Adrenal gland (tissue), 9 donors: ENCODE measurements at regions not wholly inside any gene's neighbourhood (a gene's known extent, or its start where the extent isn't known, plus 50 kb on each side); places are given as distances from the start of the nearest gene placed in this dataset.
A peak's percentile ranks its signal among the peaks of the same experiment; 100 is the strongest.

Source experiments
- DNase-seq, 7 donors: peaks; one replicate each; pipeline ENCODE4 v3.0.0-alpha.2; 2019 to 2020
- H3K27ac ChIP-seq, 5 donors: fragments of 200-600 bp; sonication (generic) in 4 of 5; 1 replicate in 3 of 5; 2 replicates in 2 of 5; pipeline versions ENCODE4 v1.5.1 to v1.8.0; 2016 to 2020; ENCODE audit warnings: mild to moderate bottlenecking in 1 of 5
- H3K27me3 ChIP-seq: fragments of 200-600 bp; 2 replicates; pipeline ENCODE4 v1.8.0; 2021
- H3K36me3 ChIP-seq, 2 donors: fragments of 200-600 bp; replicated peaks in 1 of 2; 1 replicate in 1 of 2; 2 replicates in 1 of 2; pipeline versions ENCODE4 v1.5.1 to v1.8.0; 2018 to 2022
- H3K4me1 ChIP-seq, 2 donors: fragments of 200-600 bp; replicated peaks in 1 of 2; 1 replicate in 1 of 2; 2 replicates in 1 of 2; pipeline versions ENCODE4 v1.5.1 to v1.8.0; 2018 to 2021
- H3K4me3 ChIP-seq, 4 donors: fragments of 200-600 bp; sonication (generic) in 3 of 4; one replicate each; pipeline ENCODE4 v1.5.1; 2016 to 2018
- H3K9me3 ChIP-seq, 3 donors: fragments of 200-600 bp; sonication (generic) in 1 of 3; replicated peaks in 1 of 3; 1 replicate in 2 of 3; 2 replicates in 1 of 3; pipeline versions ENCODE4 v1.5.1 to v1.8.0; 2016 to 2021
- CTCF ChIP-seq, 6 experiments: fragments of 450-650 bp in 4 of 6; fragments of 200-600 bp in 2 of 6; sonication (generic) in 1 of 6; IDR thresholded peaks; 1 replicate in 5 of 6; 2 replicates in 1 of 6; pipeline versions ENCODE4 v1.5.1 to v1.8.0; 2016 to 2021; ENCODE audit warnings: antibody characterized with exemption in 6 of 6, mild to moderate bottlenecking in 2 of 6, moderate library complexity in 1 of 6
- POLR2A ChIP-seq, 2 donors: fragments of 450-650 bp; IDR thresholded peaks; one replicate each; pipeline ENCODE4 v1.6.1; 2017; ENCODE audit warnings: antibody characterized with exemption in 2 of 2, mild to moderate bottlenecking in 2 of 2, moderate library complexity in 1 of 2
- WGBS, 4 donors: extraction: QIAGEN DNeasy Blood & Tissue Kit in 2 of 4; methylation state at CpG; one replicate each; pipeline versions ENCODE4 v1.1.5 to v1.1.7; 2013 to 2017; 5-methylcytosine and 5-hydroxymethylcytosine counted together
- intact Hi-C, 2 donors: fragments of 100-400 bp; cut with DNase I; formaldehyde crosslinking; loops; one replicate each; pipeline versions ENCODE4 v1.14.1 to v1.15.0; 2022 to 2023
- donor health status: healthy with polysubstance abuse.
- donor health status: Bipolar disorder and iron deficiency.
- donor health status: DM: yes; HTN: yes; CAD: no.
- donor health status: DM: no; HTN: no; CAD: no.
- donor health status: DM: no; HTN: no; CAD: no.

- H3K9me3 ChIP-seq = no peaks in the 10 kb centered on the region
- TF ChIP-seq CTCF (IDR thresholded peaks at IDR 0.05) (no peak), POLR2A (IDR thresholded peaks at IDR 0.05) (no peak)
- no peak overlapping the region for H3K4me3 ChIP-seq
- H3K4me1 ChIP-seq = no peaks in the 10 kb centered on the region
- no peak for DNase-seq
- intact Hi-C loops = no loop called here
- WGBS, 4 donors = 67 to 79% (median 72%) methylated on average over 7 of the region's 7 CpGs
- no peaks in the 10 kb centered on the region for H3K36me3 ChIP-seq
- H3K27ac ChIP-seq = no peak overlapping the region
- H3K27me3 ChIP-seq = no peaks in the 10 kb centered on the region
Measured at GRCh38 chr1:4010284-4010683, 110.2 kb upstream of the C1orf174 start.

- no peaks in the 10 kb centered on the region for H3K36me3 ChIP-seq
- TF ChIP-seq CTCF (IDR thresholded peaks at IDR 0.05) = no peak
- no peak for TF ChIP-seq POLR2A (IDR thresholded peaks at IDR 0.05)
- peak in 1 of 7 donors; percentile 25 for DNase-seq
- H3K4me1 ChIP-seq = no peaks in the 10 kb centered on the region
- WGBS, 4 donors = 46 to 63% (median 50%) methylated on average over 22 to 25 of the region's 25 CpGs
- no peak overlapping the region for H3K4me3 ChIP-seq
- H3K27me3 ChIP-seq = no peaks in the 10 kb centered on the region
- H3K27ac ChIP-seq = no peak overlapping the region
- intact Hi-C loops = no loop called here
- H3K9me3 ChIP-seq = no peaks in the 10 kb centered on the region
Measured at GRCh38 chr1:4010814-4011605, 110.9 kb upstream of the C1orf174 start.

GRCh38 chr1:4016351-4017130, 116.5 kb upstream of the C1orf174 start:
- no peaks in the 10 kb centered on the region for H3K9me3 ChIP-seq
- peak in 1 of 7 donors; percentile 23 for DNase-seq
- H3K27me3 ChIP-seq = no peaks in the 10 kb centered on the region
- no peaks in the 10 kb centered on the region for H3K36me3 ChIP-seq
- 69 to 78% (median 73%) methylated on average over 15 to 16 of the region's 17 CpGs for WGBS, 4 donors
- H3K4me1 ChIP-seq = no peaks in the 10 kb centered on the region
- no peak overlapping the region for H3K4me3 ChIP-seq
- no peak for TF ChIP-seq POLR2A (IDR thresholded peaks at IDR 0.05)
- no peak for TF ChIP-seq CTCF (IDR thresholded peaks at IDR 0.05)
- intact Hi-C loops = no loop called here
- no peak overlapping the region for H3K27ac ChIP-seq

GRCh38 chr1:4017636-4018365, 117.7 kb upstream of the C1orf174 start:
- H3K27me3 ChIP-seq = peaks cover under 1% of the 10 kb centered on the region
- H3K27ac ChIP-seq = no peak overlapping the region
- peak in 1 of 7 donors; percentile 27 for DNase-seq
- no peaks in the 10 kb centered on the region for H3K9me3 ChIP-seq
- no peaks in the 10 kb centered on the region for H3K4me1 ChIP-seq
- H3K36me3 ChIP-seq = no peaks in the 10 kb centered on the region
- intact Hi-C loops = no loop called here
- TF ChIP-seq POLR2A (IDR thresholded peaks at IDR 0.05) (no peak), CTCF (IDR thresholded peaks at IDR 0.05) (no peak)
- WGBS, 4 donors = 73 to 86% (median 80%) methylated on average over 9 to 12 of the region's 12 CpGs
- no peak overlapping the region for H3K4me3 ChIP-seq
